Neuron (in vitro differentiated cells): ENCODE measurements at regions not wholly inside any gene's neighbourhood (a gene's known extent, or its start where the extent isn't known, plus 50 kb on each side); places are given as distances from the start of the nearest gene placed in this dataset.
"Not testable (repeated sequence)": the region's sequence is repeated elsewhere in the genome, so short reads cannot be mapped to it uniquely, and the experiment has no call there.

Source experiments
- H2AFZ ChIP-seq: one replicate; pipeline ENCODE4 v1.6.1; 2013; ENCODE audit warnings: low read depth, mild to moderate bottlenecking, inconsistent platforms, low read length, moderate library complexity
- H3K27me3 ChIP-seq: one replicate; pipeline ENCODE4 v1.6.1; 2013; ENCODE audit warnings: low read length; ENCODE audit not compliant: insufficient read depth
- H3K36me3 ChIP-seq: one replicate; pipeline ENCODE4 v1.6.1; 2013; ENCODE audit warnings: low read length; ENCODE audit not compliant: insufficient read depth
- H3K4me1 ChIP-seq: one replicate; pipeline ENCODE4 v1.6.1; 2013; ENCODE audit warnings: low read length; ENCODE audit not compliant: insufficient read depth
- H3K4me3 ChIP-seq: 2 replicates; pipeline ENCODE4 v1.5.1; 2013; ENCODE audit warnings: mild to moderate bottlenecking, low read length, moderate library complexity
- H3K9me3 ChIP-seq: one replicate; pipeline ENCODE4 v1.6.1; 2013; ENCODE audit warnings: low read length

DNA sequence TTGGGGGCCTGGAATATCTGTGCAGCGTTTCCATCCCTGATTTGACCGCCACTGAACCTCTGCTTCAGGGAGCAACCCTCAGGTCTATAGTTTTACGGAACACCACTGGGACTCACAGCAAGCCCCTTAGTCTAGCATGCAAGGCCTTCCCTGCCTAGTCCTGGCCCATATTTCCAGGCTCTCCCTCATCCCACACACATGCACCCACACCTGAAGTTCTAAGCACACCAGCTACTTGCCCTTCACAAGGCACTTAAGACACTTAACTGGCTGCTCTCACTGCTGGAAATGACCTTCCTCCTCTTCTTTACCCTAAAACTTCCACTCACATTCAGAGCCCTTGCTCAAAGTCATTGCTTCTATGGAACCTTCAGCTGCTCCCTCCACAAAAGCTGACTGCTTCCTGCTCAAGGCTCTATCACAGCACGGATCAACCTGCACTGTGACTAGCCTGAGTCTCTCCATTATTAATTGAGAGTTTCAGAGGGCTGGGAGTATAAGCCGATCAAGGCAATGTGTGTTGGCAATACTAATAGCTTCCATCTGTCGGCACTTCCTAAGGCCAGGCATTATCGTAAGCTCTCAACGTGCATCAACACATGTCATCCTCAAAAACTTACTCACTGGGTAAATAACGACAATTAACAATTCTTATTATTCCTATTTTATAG, 84.3 kb downstream of the RRAGC start:
- Histone ChIP-seq H3K36me3 (no peaks in the 10 kb centered on the region), H3K9me3 (no peaks in the 10 kb centered on the region), H3K27me3 (peaks cover 12% of the 10 kb centered on the region), H3K4me3 (no peak overlapping the region), H3K4me1 (no peaks in the 10 kb centered on the region), H2AFZ (no peak overlapping the region)

DNA sequence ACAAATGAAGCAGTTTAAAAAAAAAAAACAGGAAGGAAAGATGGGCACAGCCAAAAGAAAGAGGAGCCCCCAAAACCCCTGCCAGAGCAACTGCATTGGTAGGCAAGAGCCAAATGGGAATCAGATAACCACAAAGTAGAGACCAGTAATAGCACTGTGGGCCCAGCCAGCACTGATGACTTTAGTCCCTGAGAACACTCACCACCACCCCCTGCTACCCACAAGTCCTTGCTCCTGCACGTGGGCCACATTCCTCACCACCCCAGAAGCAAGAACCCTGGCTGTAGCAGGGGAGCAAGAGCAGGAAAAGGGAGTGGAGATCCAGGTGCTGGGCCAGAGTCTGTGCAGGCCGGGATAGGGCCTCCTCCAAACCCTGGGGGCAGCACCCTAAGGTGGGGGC, 86.1 kb downstream of the RRAGC start:
- no peaks in the 10 kb centered on the region for H3K9me3 ChIP-seq
- H2AFZ ChIP-seq, result no peak overlapping the region
- peaks cover 11% of the 10 kb centered on the region for H3K27me3 ChIP-seq
- no peaks in the 10 kb centered on the region for H3K4me1 ChIP-seq
- no peaks in the 10 kb centered on the region for H3K36me3 ChIP-seq
- H3K4me3 ChIP-seq, result no peak overlapping the region

DNA sequence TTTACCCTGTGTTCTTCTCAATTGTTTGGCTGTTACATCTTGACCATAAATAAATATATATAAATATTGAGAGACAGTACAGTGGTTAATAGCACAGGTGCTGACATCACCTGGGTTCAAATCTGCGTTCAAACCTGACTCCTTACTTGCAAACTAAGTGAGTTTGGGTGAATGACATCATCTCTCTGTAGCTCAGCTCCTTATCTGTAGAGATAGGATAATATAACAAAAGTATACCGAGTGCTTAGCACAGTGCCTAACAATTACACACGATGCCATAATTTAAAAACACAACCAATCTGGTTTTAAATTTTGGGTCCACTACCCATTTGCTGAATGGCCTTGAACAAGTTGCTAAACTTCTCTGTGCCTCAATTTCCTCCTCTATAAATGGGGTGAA, 86.6 kb downstream of the RRAGC start:
- H2AFZ ChIP-seq, result no peak overlapping the region

DNA sequence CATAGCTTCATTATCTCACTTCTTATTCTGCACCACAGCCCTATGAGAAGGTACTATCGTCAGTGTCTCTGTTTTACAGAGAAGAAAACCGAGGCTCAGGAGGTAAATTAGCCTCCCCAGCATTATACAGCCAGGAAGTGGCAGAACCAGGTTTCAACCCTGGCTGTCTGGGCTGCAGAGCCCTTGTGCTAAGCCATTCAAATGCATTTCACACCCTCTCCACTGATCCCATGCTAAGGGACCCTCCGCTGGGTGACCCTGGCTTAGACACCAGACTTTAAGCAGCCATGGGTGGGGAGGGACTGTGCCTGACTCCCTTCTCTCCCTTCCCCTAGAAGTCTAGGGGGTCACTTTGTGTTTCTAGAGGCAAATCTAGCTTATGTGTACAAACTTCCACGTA, 87.5 kb downstream of the RRAGC start:
- no peaks in the 10 kb centered on the region for H3K9me3 ChIP-seq
- H3K4me3 ChIP-seq, result no peak overlapping the region
- peaks cover 10% of the 10 kb centered on the region for H3K27me3 ChIP-seq
- no peak overlapping the region for H2AFZ ChIP-seq
- no peaks in the 10 kb centered on the region for H3K4me1 ChIP-seq
- no peaks in the 10 kb centered on the region for H3K36me3 ChIP-seq

More for the DNA sequence above, 86.6 kb downstream of the RRAGC start:
- Histone ChIP-seq H3K36me3 (no peaks in the 10 kb centered on the region), H3K9me3 (no peaks in the 10 kb centered on the region), H3K27me3 (peaks cover 10% of the 10 kb centered on the region), H3K4me3 (no peak overlapping the region), H3K4me1 (no peaks in the 10 kb centered on the region)

DNA sequence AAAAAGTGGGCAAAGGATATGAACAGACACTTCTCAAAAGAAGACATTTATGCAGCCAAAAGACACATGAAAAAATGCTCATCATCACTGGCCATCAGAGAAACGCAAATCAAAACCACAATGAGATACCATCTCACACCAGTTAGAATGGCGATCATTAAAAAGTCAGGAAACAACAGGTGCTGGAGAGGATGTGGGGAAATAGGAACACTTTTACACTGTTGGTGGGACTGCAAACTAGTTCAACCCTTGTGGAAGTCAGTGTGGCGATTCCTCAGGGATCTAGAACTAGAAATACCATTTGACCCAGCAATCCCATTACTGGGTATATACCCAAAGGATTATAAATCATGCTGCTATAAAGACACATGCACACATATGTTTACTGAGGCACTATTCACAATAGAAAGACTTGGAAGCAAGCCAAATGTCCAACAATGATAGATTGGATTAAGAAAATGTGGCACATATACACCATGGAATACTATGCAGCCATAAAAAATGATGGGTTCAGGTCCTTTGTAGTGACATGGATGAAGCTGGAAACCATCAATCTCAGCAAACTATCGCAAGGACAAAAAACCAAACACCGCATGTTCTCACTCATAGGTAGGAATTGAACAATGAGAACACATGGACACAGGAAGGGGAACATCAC, 88.9 kb downstream of the RRAGC start:
- not testable (repeated sequence) for H3K36me3 ChIP-seq, H3K4me1 ChIP-seq, H3K4me3 ChIP-seq, H2AFZ ChIP-seq, H3K9me3 ChIP-seq, H3K27me3 ChIP-seq

DNA sequence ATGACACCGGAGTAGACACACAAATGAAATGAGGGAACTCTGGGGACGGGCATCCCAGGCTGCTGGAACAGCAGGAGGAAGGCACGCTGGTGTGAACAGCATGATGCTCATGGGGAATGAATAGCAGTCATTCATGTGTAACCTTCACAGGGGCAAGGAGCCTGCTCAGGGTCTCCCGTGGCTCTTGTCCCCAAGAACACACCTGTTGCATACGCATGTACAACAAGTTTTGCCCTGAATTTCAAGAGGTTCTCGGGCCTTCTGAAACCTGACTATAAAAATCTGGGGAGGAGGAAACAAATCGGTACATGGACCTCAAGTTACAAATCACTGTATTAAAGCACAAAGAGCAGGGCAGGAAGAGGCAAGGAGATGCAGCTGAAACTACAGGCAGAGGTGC, 93.4 kb downstream of the RRAGC start:
- Histone ChIP-seq H3K9me3 (no peaks in the 10 kb centered on the region), H2AFZ (no peak overlapping the region)

DNA sequence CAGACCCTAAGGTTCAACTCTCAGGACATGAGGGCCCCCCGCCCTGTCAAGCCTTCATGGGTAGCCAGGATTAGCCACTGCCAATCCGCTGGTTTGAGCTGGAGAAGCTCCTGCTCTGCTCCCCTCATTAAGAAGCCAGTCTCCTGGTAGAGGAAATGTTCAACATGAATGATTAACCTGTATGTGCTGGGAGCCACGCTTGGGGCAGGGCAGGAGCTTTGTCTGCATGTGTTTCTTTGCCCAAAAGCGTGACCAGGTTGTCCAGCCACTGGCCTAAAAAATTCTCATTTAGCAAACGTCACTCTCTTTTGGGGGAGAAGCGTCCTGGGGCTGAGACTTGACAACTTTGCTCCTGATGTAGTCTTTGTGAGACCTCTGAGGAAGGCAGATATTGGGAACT, 96.5 kb downstream of the RRAGC start:
- Histone ChIP-seq H3K4me1 (no peaks in the 10 kb centered on the region), H3K27me3 (peaks cover 5% of the 10 kb centered on the region), H2AFZ (no peak overlapping the region), H3K4me3 (no peak overlapping the region), H3K9me3 (peaks cover 2% of the 10 kb centered on the region), H3K36me3 (no peaks in the 10 kb centered on the region)

More for the DNA sequence above, 93.4 kb downstream of the RRAGC start:
- H3K4me1 ChIP-seq, result no peaks in the 10 kb centered on the region
- peaks cover 5% of the 10 kb centered on the region for H3K27me3 ChIP-seq
- no peaks in the 10 kb centered on the region for H3K36me3 ChIP-seq
- H3K4me3 ChIP-seq, result no peak overlapping the region

DNA sequence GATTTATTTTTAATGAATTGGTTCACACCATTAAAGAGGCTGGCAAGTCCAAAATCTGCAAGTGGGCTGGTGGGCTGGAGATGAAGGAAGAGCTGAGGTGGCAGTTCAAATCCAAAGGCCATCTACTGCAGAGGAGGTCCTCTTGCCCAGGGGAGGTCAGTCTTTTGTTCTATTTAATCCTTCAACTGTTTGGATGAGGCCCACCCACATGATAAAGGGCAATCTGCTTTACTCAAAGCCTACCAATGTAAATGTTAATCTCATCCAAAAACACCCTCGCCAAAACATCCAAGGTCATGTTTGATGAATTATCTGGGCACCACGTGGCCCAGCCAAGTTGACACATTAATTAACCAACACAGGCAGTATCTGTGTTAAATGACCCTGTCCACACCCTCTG, 99.0 kb downstream of the RRAGC start:
- H2AFZ ChIP-seq, result no peak overlapping the region
- no peaks in the 10 kb centered on the region for H3K36me3 ChIP-seq
- H3K9me3 ChIP-seq, result peaks cover 2% of the 10 kb centered on the region
- no peaks in the 10 kb centered on the region for H3K4me1 ChIP-seq
- H3K27me3 ChIP-seq, result peaks cover 5% of the 10 kb centered on the region
- H3K4me3 ChIP-seq, result no peak overlapping the region

DNA sequence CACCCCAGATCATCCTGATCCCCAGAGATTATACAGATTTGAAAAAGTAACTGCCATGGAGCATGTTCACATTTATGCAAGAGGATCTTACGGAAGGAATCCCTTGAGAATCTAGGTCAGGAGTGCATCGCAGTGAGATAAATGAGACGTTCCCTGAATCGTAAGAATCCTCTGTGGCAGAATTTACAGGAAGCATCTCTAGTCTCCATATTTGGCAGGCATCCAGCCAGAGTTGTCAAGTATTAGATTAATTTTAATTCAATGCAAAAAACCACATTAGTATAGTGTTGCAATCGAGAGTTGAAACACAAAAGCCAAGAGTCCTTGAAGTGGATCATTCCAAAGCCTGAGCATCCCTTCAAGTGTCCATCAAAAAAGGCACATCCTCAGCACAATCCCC, 100.8 kb downstream of the RRAGC start:
- no peak overlapping the region for H2AFZ ChIP-seq
- peaks cover 5% of the 10 kb centered on the region for H3K27me3 ChIP-seq
- H3K36me3 ChIP-seq, result no peaks in the 10 kb centered on the region
- H3K4me3 ChIP-seq, result no peak overlapping the region
- H3K9me3 ChIP-seq, result peaks cover 2% of the 10 kb centered on the region
- H3K4me1 ChIP-seq, result no peaks in the 10 kb centered on the region

DNA sequence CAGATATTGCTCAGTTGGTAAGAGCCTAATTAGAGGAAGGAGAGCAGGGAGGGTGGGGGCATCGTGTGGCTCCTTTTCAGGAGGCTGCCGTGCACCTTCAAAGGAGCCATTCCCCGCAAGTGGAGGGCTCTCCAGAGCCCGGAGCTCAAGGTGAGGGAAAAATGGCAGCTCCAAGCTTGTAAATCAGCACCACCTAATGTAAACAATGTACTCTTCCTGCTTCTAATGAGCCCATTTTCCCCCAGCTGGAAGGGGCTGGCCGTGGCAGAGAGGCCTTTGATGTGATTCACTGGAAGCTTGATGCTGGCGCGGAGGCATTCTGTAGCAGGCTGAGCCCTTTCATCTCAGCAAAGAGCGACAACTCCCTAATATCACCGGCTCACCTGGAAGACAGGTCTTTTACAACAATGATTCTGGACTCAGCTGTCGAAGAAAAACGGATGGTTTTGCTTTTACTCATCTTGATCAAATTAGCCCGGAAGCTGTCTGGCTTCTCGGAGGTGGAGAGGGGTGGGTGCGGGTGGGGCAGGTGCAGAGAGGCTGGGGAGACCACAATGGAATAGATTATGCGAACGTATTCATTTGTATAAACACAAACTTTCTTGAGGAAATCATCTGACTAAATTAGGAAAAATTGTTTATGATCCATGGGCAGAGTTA, 112.5 kb downstream of the RRAGC start:
- Histone ChIP-seq H3K4me1 (no peaks in the 10 kb centered on the region), H3K27me3 (no peaks in the 10 kb centered on the region), H3K4me3 (no peak overlapping the region), H3K9me3 (no peaks in the 10 kb centered on the region), H2AFZ (no peak overlapping the region), H3K36me3 (no peaks in the 10 kb centered on the region)

DNA sequence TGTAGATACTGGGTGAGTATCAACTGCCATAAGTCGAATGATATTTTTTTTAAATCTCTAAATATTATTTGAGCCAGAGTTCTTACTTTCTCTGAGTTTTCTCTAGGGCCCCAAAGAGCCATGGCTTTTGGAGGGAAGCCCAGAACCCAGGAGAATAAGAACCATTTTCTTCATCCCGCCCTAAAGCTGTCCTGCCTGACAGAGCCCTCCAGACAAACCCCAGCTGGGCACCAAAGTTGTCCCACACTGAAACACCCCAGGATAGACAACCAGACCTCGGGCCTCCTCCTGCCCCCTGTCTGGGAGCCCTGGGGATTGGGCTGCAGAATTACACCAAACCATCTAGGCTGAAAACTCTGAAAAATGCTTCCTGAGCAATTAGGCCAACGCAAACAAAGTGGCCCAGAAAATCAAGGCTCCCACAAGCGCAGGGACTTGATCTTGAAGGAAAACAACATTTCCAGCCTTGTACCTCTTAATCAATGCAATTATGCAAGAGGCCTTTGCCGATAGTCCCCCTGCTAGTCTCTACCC, 113.1 kb downstream of the RRAGC start:
- Histone ChIP-seq H3K36me3 (no peaks in the 10 kb centered on the region), H3K27me3 (no peaks in the 10 kb centered on the region), H3K9me3 (no peaks in the 10 kb centered on the region), H2AFZ (no peak overlapping the region), H3K4me1 (no peaks in the 10 kb centered on the region), H3K4me3 (no peak overlapping the region)

DNA sequence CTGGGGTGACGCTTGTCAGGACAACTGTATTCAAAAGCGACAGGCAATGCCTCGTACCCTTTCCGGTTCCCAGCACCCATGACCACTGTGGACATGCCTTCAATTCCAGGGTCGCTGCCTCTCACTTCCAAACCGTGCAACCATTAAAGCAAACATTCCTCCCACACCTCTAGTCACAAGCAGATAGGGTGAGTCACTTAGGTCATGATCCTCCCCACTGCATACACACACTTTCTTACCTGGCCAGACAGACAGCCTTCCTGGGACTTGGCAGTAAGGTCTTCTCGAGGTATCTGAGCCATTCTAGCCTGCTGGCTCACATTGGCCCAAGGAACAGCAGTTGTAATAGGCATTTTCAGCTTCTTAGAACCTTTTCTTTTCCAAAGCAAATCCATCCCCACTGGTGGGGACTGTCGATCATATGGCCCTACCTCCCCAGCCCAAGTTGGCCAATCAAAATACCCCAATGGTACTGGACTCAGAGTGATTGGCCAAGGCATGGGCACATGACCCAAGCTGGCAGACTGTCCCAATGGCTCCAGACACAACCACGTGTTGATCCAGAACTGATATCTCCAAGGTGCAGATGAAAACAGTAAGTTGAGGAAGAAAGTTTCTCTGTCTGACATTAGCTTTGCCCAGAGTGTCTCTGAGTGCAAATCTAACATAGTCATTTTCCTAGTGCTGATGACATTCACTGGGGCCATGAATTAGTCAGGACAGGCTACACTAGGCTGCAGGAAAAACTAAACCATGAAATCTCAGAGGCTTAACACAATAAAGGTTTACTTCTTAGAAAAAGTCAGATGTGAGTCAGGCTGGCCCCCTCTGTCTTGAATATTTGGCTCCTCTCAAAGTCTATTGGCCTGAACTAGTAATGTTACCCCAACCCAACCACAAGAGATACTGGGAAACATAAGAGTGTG, 113.8 kb downstream of the RRAGC start:
- H3K9me3 ChIP-seq, result no peaks in the 10 kb centered on the region
- H3K4me3 ChIP-seq, result no peak overlapping the region
- H3K27me3 ChIP-seq, result no peaks in the 10 kb centered on the region
- no peaks in the 10 kb centered on the region for H3K36me3 ChIP-seq
- no peak overlapping the region for H2AFZ ChIP-seq
- H3K4me1 ChIP-seq, result no peaks in the 10 kb centered on the region
